ENCODE measurements at regions not wholly inside any gene's neighbourhood (a gene's known extent, or its start where the extent isn't known, plus 50 kb on each side); places are given as distances from the start of the nearest gene placed in this dataset.

DNA sequence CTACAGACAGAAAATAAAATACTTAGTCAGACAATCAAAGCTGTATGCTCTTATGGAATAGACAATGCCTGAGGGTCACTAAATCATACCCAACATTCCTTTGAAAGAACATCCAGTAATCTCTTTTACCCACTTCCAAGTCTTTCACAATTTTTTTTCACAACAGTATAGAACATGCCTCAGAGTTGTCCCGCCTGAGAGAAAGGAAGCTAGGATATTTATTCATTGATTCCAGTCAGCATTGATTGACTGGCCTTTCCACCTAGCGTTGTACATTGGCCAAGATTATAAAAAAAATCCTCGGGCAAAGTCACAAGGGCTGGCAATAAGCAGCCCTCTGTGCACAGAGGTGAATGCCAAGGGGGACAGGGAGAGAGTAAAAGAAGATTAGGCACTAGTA, 318.1 kb upstream of the PIK3R1 start (continued):
- TF ChIP-seq ZFP30 (CRISPR knock-in tag; IDR thresholded peaks at IDR 0.05) = no peak
- no peak for TF ChIP-seq ESRRG (CRISPR knock-in tag; IDR thresholded peaks at IDR 0.05)
- no peak for TF ChIP-seq SNAI2 (CRISPR knock-in tag; IDR thresholded peaks at IDR 0.05)
- no peak for TF ChIP-seq ZNF70 (CRISPR knock-in tag; IDR thresholded peaks at IDR 0.05)
- TF ChIP-seq PPARA (CRISPR knock-in tag; IDR thresholded peaks at IDR 0.05; ENCODE audit: borderline replicate concordance) = no peak
- no peak for TF ChIP-seq CSDC2 (CRISPR knock-in tag; IDR thresholded peaks at IDR 0.05)
- no peak for TF ChIP-seq BACH2 (CRISPR knock-in tag; IDR thresholded peaks at IDR 0.05; ENCODE audit: borderline replicate concordance)

DNA sequence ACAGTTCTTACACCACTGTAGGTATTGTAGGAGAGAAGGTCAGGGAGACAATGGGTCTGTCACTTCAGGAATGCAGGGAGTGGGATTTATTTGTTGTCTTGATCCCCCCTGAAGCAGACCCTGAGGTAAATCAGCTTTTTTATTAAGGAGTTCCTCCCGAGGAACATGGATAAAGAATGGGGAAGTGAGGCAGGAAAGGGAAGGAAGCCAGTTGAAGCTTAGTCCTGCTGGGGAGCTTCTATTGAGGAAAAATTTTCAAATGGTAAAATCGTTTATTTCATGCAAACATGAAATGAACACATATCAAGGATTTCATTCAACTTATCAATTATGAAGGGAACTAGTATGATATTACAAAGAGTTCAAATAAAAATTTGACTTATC, 318.6 kb upstream of the PIK3R1 start:
- ATAC-seq = no peak
- TF ChIP-seq ZC3H10 (CRISPR knock-in tag; IDR thresholded peaks at IDR 0.05) (no peak), ZNF70 (CRISPR knock-in tag; IDR thresholded peaks at IDR 0.05) (no peak), ARNTL (CRISPR knock-in tag; IDR thresholded peaks at IDR 0.05; ENCODE audit: borderline replicate concordance, low read depth) (no peak), BACH2 (CRISPR knock-in tag; IDR thresholded peaks at IDR 0.05; ENCODE audit: borderline replicate concordance) (no peak), ZNF565 (CRISPR knock-in tag; conservative IDR thresholded peaks at IDR 0.05; ENCODE audit: low read depth) (no peak), ESRRG (CRISPR knock-in tag; IDR thresholded peaks at IDR 0.05) (no peak), OSR1 (CRISPR knock-in tag; IDR thresholded peaks at IDR 0.05) (no peak), SNAI2 (CRISPR knock-in tag; IDR thresholded peaks at IDR 0.05) (no peak), ISL1 (CRISPR knock-in tag; IDR thresholded peaks at IDR 0.05) (no peak), RARB (CRISPR knock-in tag; IDR thresholded peaks at IDR 0.05) (no peak), CSDC2 (CRISPR knock-in tag; IDR thresholded peaks at IDR 0.05) (no peak)
- TF ChIP-seq, protein P1, sequence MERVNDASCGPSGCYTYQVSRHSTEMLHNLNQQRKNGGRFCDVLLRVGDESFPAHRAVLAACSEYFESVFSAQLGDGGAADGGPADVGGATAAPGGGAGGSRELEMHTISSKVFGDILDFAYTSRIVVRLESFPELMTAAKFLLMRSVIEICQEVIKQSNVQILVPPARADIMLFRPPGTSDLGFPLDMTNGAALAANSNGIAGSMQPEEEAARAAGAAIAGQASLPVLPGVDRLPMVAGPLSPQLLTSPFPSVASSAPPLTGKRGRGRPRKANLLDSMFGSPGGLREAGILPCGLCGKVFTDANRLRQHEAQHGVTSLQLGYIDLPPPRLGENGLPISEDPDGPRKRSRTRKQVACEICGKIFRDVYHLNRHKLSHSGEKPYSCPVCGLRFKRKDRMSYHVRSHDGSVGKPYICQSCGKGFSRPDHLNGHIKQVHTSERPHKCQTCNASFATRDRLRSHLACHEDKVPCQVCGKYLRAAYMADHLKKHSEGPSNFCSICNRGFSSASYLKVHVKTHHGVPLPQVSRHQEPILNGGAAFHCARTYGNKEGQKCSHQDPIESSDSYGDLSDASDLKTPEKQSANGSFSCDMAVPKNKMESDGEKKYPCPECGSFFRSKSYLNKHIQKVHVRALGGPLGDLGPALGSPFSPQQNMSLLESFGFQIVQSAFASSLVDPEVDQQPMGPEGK (CRISPR knock-in tag; IDR thresholded peaks at IDR 0.05; ENCODE audit: borderline replicate concordance) = no peak
- TF ChIP-seq, protein P2, sequence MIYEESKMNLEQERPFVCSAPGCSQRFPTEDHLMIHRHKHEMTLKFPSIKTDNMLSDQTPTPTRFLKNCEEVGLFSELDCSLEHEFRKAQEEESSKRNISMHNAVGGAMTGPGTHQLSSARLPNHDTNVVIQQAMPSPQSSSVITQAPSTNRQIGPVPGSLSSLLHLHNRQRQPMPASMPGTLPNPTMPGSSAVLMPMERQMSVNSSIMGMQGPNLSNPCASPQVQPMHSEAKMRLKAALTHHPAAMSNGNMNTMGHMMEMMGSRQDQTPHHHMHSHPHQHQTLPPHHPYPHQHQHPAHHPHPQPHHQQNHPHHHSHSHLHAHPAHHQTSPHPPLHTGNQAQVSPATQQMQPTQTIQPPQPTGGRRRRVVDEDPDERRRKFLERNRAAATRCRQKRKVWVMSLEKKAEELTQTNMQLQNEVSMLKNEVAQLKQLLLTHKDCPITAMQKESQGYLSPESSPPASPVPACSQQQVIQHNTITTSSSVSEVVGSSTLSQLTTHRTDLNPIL (CRISPR knock-in tag; IDR thresholded peaks at IDR 0.05; ENCODE audit: low read depth) = no peak
- TF ChIP-seq, protein P3, sequence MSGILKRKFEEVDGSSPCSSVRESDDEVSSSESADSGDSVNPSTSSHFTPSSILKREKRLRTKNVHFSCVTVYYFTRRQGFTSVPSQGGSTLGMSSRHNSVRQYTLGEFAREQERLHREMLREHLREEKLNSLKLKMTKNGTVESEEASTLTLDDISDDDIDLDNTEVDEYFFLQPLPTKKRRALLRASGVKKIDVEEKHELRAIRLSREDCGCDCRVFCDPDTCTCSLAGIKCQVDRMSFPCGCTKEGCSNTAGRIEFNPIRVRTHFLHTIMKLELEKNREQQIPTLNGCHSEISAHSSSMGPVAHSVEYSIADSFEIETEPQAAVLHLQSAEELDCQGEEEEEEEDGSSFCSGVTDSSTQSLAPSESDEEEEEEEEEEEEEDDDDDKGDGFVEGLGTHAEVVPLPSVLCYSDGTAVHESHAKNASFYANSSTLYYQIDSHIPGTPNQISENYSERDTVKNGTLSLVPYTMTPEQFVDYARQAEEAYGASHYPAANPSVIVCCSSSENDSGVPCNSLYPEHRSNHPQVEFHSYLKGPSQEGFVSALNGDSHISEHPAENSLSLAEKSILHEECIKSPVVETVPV (CRISPR knock-in tag; IDR thresholded peaks at IDR 0.05) = no peak
- TF ChIP-seq, protein P4, sequence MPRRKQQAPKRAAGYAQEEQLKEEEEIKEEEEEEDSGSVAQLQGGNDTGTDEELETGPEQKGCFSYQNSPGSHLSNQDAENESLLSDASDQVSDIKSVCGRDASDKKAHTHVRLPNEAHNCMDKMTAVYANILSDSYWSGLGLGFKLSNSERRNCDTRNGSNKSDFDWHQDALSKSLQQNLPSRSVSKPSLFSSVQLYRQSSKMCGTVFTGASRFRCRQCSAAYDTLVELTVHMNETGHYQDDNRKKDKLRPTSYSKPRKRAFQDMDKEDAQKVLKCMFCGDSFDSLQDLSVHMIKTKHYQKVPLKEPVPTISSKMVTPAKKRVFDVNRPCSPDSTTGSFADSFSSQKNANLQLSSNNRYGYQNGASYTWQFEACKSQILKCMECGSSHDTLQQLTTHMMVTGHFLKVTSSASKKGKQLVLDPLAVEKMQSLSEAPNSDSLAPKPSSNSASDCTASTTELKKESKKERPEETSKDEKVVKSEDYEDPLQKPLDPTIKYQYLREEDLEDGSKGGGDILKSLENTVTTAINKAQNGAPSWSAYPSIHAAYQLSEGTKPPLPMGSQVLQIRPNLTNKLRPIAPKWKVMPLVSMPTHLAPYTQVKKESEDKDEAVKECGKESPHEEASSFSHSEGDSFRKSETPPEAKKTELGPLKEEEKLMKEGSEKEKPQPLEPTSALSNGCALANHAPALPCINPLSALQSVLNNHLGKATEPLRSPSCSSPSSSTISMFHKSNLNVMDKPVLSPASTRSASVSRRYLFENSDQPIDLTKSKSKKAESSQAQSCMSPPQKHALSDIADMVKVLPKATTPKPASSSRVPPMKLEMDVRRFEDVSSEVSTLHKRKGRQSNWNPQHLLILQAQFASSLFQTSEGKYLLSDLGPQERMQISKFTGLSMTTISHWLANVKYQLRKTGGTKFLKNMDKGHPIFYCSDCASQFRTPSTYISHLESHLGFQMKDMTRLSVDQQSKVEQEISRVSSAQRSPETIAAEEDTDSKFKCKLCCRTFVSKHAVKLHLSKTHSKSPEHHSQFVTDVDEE (CRISPR knock-in tag; IDR thresholded peaks at IDR 0.05) = no peak
- TF ChIP-seq, protein P5, sequence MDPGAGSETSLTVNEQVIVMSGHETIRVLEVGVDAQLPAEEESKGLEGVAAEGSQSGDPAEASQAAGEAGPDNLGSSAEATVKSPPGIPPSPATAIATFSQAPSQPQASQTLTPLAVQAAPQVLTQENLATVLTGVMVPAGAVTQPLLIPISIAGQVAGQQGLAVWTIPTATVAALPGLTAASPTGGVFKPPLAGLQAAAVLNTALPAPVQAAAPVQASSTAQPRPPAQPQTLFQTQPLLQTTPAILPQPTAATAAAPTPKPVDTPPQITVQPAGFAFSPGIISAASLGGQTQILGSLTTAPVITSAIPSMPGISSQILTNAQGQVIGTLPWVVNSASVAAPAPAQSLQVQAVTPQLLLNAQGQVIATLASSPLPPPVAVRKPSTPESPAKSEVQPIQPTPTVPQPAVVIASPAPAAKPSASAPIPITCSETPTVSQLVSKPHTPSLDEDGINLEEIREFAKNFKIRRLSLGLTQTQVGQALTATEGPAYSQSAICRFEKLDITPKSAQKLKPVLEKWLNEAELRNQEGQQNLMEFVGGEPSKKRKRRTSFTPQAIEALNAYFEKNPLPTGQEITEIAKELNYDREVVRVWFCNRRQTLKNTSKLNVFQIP (CRISPR knock-in tag; IDR thresholded peaks at IDR 0.05; ENCODE audit: borderline replicate concordance, low read depth) = no peak

DNA sequence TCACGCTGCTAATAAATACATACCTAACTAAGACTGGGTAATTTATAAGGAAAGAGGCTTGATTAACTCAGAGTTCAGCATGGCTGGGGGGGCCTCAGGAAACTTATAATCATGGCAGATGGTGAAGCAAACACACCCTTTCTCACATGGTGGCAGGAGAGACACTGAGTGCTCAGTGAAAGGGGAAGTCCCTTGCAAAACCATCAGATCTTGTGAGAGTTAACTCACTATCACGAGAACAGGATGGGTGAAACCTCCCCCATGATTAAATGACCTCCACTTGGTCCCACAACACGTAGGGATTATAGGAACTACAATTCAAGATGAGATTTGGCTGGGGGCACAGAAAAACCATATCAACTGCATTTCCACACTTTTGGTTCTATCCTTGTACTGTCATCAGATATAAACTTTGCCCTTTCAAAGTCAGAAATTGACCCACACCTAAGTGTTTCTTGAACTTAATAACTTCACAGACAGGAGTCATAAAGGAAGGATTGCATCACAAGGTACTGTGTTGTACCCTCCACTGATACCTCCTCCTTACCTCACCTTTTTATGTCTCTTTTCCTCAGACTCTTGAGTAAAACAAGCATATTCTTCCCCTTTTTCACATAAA, 319.1 kb upstream of the PIK3R1 start:
- no peak for ATAC-seq
- no peak for TF ChIP-seq BACH2 (CRISPR knock-in tag; IDR thresholded peaks at IDR 0.05; ENCODE audit: borderline replicate concordance)
- TF ChIP-seq ZC3H10 (CRISPR knock-in tag; IDR thresholded peaks at IDR 0.05) = no peak
- TF ChIP-seq ESRRG (CRISPR knock-in tag; IDR thresholded peaks at IDR 0.05) = no peak
- no peak for TF ChIP-seq ZFP3 (CRISPR knock-in tag; IDR thresholded peaks at IDR 0.05)
- no peak for TF ChIP-seq GLIS3 (CRISPR knock-in tag; IDR thresholded peaks at IDR 0.05)
- TF ChIP-seq ZNF70 (CRISPR knock-in tag; IDR thresholded peaks at IDR 0.05) = no peak
- TF ChIP-seq, protein P4 (CRISPR knock-in tag; IDR thresholded peaks at IDR 0.05) = no peak
- TF ChIP-seq, protein P3 (CRISPR knock-in tag; IDR thresholded peaks at IDR 0.05) = no peak
- TF ChIP-seq, protein P5 (CRISPR knock-in tag; IDR thresholded peaks at IDR 0.05; ENCODE audit: borderline replicate concordance, low read depth) = no peak

Data from SK-N-SH treated with all-trans-retinoic acid at 6 μM for 48 hours (cell line).